ENCODE measurements at regions not wholly inside any gene's neighbourhood (a gene's known extent, or its start where the extent isn't known, plus 50 kb on each side); places are given as distances from the start of the nearest gene placed in this dataset.
A peak's percentile ranks its signal among the peaks of the same experiment; 100 is the strongest.
"Not testable (repeated sequence)": the region's sequence is repeated elsewhere in the genome, so short reads cannot be mapped to it uniquely, and the experiment has no call there.

- H3K4me3 ChIP-seq, H3K27ac ChIP-seq: not testable (repeated sequence)
Observed at GRCh38 chr6:27653143-27653825, 180.4 kb upstream of the ZNF184 start.

GRCh38 chr6:27651371-27651732 is 178.4 kb upstream of the ZNF184 start:
- H3K4me3 ChIP-seq: no peak overlapping the region
- no peak overlapping the region for H3K27ac ChIP-seq

DNA sequence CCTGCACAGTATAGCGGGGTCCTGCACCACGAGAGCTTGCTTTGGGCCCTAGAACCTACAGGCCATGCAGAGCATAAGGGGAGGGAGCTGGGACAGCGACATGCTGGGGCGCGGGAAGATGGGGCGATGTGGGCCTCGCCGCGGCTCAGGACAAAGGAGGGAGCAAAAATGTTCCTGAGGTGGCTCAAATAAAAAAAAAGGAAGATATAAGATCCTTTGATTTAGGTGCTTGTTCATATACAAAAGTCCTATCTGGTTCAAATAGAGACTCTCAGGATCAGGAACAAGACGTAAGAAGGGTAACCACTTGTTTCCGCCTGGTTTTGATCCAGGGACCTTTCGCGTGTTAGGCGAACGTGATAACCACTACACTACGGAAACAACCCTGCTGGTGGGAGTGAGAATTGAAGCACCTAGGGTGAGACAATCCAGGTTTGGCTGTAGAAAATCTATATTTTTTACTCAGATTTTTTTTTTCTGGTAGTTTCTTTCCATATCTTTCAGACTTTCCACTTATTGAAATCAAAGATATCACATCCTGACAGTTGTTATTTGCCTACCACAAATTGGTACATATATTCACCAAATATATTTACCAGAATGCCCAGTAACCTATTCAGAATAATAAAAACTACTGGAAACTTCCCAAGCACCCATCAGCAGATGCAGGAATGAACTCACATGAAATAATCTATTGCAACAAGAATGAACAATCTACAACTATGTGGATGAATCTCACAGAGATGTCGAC is 177.9 kb upstream of the ZNF184 start:
- H3K4me3 ChIP-seq: no peak overlapping the region

GRCh38 chr6:27644528-27644927 is 171.6 kb upstream of the ZNF184 start:
- H3K27ac ChIP-seq: no peak overlapping the region

More for the DNA sequence above, 177.9 kb upstream of the ZNF184 start:
- no peak overlapping the region for H3K27ac ChIP-seq

GRCh38 chr6:27642744-27643456 is 170.0 kb upstream of the ZNF184 start:
- Histone ChIP-seq H3K4me3 (no peak overlapping the region), H3K27ac (no peak overlapping the region)

More at GRCh38 chr6:27644528-27644927, 171.6 kb upstream of the ZNF184 start:
- no peak overlapping the region for H3K4me3 ChIP-seq

- not testable (repeated sequence) for H3K4me3 ChIP-seq, H3K27ac ChIP-seq
Observed at GRCh38 chr6:27635886-27636285, 163.0 kb upstream of the ZNF184 start.

- not testable (repeated sequence) for H3K4me3 ChIP-seq, H3K27ac ChIP-seq
Observed at GRCh38 chr6:27633221-27633688, 160.3 kb upstream of the ZNF184 start.

- H3K27ac ChIP-seq: no peak overlapping the region
- H3K4me3 ChIP-seq: no peak overlapping the region
Observed at GRCh38 chr6:27631609-27631916, 158.7 kb upstream of the ZNF184 start.

- peak overlapping the region in 2 of 7 experiments; percentile 8 to 11 for H3K4me3 ChIP-seq
- no peak overlapping the region for H3K27ac ChIP-seq
Observed at GRCh38 chr6:27630727-27631608, 158.1 kb upstream of the ZNF184 start.

GRCh38 chr6:27624694-27625262 is 151.9 kb upstream of the ZNF184 start:
- no peak overlapping the region for H3K27ac ChIP-seq
- H3K4me3 ChIP-seq: no peak overlapping the region

DNA sequence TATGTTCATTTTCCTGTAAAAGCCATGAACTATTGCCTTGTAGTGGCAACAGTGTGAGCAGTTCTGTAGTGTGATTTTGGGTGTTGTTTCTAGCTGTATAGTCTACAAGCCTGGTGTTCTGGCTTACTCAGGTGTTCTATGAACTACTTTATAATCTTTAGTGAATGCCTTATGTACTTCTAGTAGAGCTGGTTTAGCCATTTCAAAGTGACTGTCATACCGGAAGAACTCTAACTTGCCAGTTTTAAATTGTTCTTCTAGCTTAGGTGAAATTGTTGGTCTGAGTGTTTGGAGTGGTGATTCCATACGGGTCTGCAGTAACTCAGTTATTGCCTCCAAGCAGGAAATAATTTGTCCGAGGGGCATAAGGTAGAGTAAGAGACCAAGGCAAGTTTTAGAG is 150.2 kb upstream of the ZNF184 start:
- no peak overlapping the region for H3K27ac ChIP-seq
- no peak overlapping the region for H3K4me3 ChIP-seq

DNA sequence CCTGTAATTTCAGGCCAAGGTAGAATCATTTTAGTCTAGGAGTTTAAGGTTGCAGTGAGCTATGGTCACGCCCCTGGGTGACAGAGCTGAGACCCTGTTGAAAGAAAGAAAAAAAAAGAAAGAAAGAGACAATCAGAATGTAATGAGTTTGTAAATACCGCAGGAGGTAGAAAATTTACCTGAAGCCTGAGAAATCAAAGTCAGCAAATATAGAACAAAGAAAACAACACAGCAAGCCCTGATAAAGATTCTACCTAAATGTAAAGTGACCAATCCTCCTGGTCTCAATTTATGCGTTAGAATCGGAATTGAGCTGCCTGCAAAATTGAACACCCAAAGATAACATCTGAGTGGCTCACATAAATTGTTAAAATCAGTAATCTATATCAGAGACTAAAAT is 146.5 kb upstream of the ZNF184 start:
- H3K27ac ChIP-seq: no peak overlapping the region
- H3K4me3 ChIP-seq: no peak overlapping the region

GRCh38 chr6:27617700-27618689 is 145.1 kb upstream of the ZNF184 start:
- Histone ChIP-seq H3K4me3 (peak overlapping the region; percentile 4 to 32 (median 20)), H3K27ac (no peak overlapping the region)

- peak overlapping the region; percentile 4 to 32 (median 20) for H3K4me3 ChIP-seq
- no peak overlapping the region for H3K27ac ChIP-seq
Observed at GRCh38 chr6:27617046-27617687, 144.3 kb upstream of the ZNF184 start.

DNA sequence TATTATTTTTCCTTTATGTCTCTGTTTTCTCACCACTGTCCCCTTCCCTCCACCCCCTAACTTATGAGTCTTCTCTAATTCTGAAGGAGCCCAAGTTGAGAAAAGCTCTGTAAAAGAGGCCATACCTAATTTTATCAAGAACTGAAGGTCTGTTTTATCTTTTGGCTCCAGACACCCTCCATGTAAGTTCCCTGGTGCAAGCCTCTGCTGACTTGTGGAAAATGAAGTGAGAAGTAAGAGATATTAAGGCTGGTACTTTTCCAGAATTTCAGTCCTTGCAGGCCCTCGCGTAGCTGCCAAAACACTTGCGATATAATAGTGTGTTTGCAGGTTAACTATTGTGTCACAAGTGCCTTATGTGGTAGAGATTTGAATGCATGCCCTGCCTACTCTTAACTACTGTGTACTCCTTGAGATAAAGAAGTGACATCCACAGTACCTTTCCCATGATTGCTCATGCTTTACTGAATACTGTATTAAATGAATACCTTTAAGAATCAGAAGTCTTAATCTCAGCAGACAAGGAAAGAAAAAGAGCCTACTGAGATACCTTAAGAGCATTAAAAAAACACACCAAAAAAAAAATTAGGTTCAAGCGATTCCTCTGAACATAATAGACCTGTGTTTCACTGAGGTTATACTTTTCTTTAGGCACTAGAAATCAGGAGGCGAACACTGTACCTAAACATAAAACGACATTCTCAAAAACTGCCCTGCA is 143.6 kb upstream of the ZNF184 start:
- Histone ChIP-seq H3K27ac (no peak overlapping the region), H3K4me3 (peak overlapping the region in 2 of 7 experiments; percentile 30 to 32)

DNA sequence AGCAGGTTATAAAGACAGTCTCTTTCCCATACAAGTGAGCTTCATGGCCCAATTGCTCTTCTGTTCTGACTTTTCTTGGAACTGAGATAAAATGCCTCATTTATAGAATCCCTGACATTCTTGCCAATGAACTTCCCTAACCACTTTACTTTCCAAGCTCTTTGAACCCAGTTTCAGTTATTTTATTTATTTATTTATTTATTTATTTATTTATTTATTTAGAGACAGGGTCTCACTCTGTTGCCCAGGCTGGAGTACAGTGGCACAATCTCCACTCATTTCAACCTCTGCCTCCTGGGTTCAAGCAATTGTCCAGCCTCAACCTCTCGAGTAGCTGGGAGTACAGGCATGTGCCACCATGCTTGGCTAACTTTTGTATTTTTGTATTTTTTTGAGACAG is 138.5 kb upstream of the ZNF184 start:
- H3K27ac ChIP-seq: no peak overlapping the region
- H3K4me3 ChIP-seq: no peak overlapping the region
